ENCODE measurements at regions not wholly inside any gene's neighbourhood (a gene's known extent, or its start where the extent isn't known, plus 50 kb on each side); places are given as distances from the start of the nearest gene placed in this dataset.

DNA sequence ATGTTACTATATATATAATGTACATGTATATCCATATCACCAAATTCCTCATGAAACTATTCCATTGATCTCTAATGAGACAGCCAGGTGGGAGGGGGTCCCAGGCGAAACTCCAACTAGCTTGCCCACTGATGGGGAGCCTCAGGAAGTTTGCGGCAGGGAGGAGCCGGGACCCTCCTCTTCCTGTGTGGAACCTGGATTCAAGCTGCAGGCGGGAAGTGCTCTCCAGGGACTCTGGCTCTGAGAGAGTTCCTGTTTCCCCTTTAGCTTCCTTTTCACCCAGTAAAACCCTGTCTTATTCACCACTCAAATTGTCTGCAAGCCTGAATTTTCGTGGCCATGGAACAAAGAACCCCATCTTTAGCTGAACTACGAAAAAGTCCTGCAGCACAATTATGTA, 152.2 kb downstream of the OPN5 start:
- no peak for DNase-seq (ENCODE audit: low read depth in 3 of 3, low spot score in 2 of 3)

- DNase-seq (ENCODE audit: low read depth in 3 of 3, low spot score in 2 of 3) = no peak
Observed at GRCh38 chr6:47932575-47932974, 150.7 kb downstream of the OPN5 start.

DNA sequence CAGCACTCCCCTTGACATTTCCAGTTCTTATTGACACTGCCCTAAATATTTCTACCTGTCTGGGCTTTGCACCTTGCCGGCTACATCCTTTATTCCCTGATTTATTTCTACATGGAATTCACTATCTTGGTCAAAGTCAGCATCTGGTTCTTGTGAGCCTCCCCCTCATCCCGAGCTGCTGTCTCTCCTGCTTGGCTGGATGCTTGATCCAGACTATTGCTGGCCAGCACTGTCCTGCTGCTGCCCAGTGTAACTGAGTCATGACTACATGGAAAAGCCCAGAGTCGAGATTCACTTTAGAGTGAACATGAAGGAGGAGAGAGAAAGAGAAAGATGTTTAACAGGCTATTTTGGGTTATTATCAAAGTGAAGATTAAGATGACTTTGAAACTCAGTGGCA, 142.2 kb downstream of the OPN5 start:
- no peak for DNase-seq (ENCODE audit: low read depth in 3 of 3, low spot score in 2 of 3)

DNA sequence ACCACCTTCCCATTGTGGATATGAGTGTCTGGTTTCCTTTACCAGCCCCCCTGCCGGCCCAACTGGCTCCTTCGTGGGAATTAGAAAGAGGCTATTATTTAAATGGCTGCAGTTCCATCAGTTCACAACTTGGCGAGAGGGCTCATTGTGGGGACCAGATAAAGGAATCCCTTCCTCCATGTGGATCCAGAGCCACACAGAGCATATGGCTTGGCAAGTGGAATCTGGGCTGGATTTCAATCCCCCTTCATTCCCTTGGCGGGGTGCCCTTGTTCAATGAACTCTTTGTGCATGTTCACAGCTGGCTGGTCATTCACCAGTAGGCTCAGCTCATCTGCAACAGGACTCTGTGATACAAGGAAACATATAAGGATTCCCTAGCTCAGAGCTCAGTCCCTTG, 140.6 kb downstream of the OPN5 start:
- no peak for DNase-seq (ENCODE audit: low read depth in 3 of 3, low spot score in 2 of 3)

DNA sequence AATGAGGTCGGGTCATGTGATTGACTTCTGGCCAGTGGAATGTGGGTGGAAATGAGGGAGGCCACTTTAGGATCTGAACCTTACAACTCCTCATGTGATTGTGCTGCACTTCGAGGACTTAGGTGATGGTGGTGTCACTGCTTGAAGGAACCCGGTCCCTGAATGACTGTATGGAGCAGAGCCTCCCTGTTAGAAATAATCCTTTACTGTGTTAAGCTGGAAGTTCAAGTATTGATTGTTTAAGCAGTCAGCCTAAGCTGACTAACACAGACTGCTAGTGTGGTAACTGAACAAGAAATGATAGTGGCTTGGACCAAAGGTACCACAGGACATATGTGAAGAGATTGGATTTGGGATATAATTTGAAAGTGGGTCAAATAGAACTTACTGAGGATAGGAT, 138.0 kb downstream of the OPN5 start:
- no peak for DNase-seq (ENCODE audit: low read depth in 3 of 3, low spot score in 2 of 3)

GRCh38 chr6:47917811-47918210, 136.0 kb downstream of the OPN5 start:
- DNase-seq (ENCODE audit: low read depth in 3 of 3, low spot score in 2 of 3) = no peak

DNA sequence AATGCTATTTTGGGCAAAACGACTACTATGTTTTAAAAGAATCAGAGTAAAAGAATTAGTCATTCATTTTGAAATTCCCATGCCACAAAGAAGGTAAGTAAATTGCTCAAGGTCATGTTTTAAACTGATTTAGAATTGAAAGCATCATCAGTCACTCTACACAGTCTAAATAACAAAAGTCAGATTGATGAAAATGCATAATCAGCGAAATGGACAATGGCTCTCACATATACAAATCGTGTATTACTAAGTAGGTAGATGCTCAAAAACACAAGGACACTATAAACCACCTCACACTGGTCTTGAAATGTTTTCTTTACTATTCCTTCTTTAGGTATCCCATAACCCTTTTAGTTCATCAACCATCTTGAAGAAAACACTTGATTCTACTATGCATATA, 135.4 kb downstream of the OPN5 start:
- no peak for DNase-seq (ENCODE audit: low read depth in 3 of 3, low spot score in 2 of 3)

DNA sequence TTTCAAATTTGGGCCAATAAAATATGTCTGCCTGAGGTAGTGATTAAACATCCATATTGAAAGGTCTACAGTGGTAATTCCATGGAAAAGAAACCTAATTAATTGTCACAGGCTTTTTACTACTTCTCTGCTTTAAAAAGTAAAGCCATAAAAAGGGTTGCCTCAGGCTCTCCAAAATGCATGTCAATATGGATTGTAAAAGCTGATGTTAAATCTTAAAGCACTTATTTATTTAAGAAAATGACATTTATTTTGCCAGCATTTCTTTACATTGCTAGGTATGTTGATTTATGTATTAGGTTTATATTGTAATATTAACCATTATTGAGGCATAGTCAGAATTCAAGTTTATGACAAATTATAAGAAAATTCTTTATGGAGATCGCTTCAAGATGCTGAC, 133.2 kb downstream of the OPN5 start:
- no peak for DNase-seq (ENCODE audit: low read depth in 3 of 3, low spot score in 2 of 3)

GRCh38 chr6:47908271-47908670, 126.4 kb downstream of the OPN5 start:
- no peak for DNase-seq (ENCODE audit: low read depth in 3 of 3, low spot score in 2 of 3)

GRCh38 chr6:47905717-47906116, 123.9 kb downstream of the OPN5 start:
- DNase-seq (ENCODE audit: low read depth in 3 of 3, low spot score in 2 of 3) = no peak

DNA sequence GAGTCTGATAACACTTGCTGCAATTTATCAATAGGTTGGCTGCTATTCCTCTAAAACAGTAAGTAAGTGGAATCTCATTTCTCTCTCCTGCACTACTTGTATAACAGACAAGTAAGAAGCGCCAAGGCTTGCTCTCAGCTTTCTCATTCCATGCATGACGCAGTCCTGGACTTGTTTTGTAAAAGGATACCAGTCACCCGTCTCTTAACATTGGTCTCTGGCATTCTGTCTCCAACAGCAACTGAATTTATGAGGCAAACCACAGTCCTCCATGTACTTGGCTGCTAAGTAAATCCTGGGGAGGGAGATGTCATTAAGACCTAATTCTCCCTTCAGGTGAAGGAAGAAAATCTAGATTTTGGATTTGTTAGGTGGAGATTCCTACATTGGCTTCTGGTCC, 115.4 kb downstream of the OPN5 start:
- DNase-seq (ENCODE audit: low read depth in 3 of 3, low spot score in 2 of 3) = peak; percentile 2 to 53 (median 37)

GRCh38 chr6:47890326-47890875, 108.6 kb downstream of the OPN5 start:
- DNase-seq (ENCODE audit: low read depth in 3 of 3, low spot score in 2 of 3) = no peak

GRCh38 chr6:47879015-47879414, 97.2 kb downstream of the OPN5 start:
- no peak for DNase-seq (ENCODE audit: low read depth in 3 of 3, low spot score in 2 of 3)
